Tibial artery (tissue), 4 donors: ENCODE measurements at regions not wholly inside any gene's neighbourhood (a gene's known extent, or its start where the extent isn't known, plus 50 kb on each side); places are given as distances from the start of the nearest gene placed in this dataset.
"Not testable (repeated sequence)": the region's sequence is repeated elsewhere in the genome, so short reads cannot be mapped to it uniquely, and the experiment has no call there.

Source experiments
- DNase-seq, 2 donors: peaks; one replicate each; pipeline ENCODE4 v3.0.0-alpha.2; 2019
- H3K27ac ChIP-seq, 2 donors: fragments of 200-600 bp; sonication (generic) in 1 of 2; 1 replicate in 1 of 2; 2 replicates in 1 of 2; pipeline ENCODE4 v1.5.1; 2018 to 2019; ENCODE audit warnings: mild to moderate bottlenecking in 1 of 2
- H3K27me3 ChIP-seq, 2 donors: fragments of 200-600 bp; sonication (generic) in 1 of 2; one replicate each; pipeline versions ENCODE4 v1.5.1 to v1.6.0; 2016 to 2019
- H3K36me3 ChIP-seq, 3 donors: fragments of 200-600 bp; sonication (generic) in 2 of 3; one replicate each; pipeline ENCODE4 v1.5.1; 2016 to 2019; ENCODE audit warnings: mild to moderate bottlenecking in 2 of 3
- H3K4me1 ChIP-seq, 4 donors: fragments of 200-600 bp; sonication (generic) in 2 of 4; 1 replicate in 3 of 4; 2 replicates in 1 of 4; pipeline ENCODE4 v1.5.1; 2016 to 2019
- H3K4me3 ChIP-seq, 2 donors: fragments of 200-600 bp; sonication (generic) in 1 of 2; 1 replicate in 1 of 2; 2 replicates in 1 of 2; pipeline ENCODE4 v1.5.1; 2018 to 2019; ENCODE audit warnings: mild to moderate bottlenecking in 2 of 2
- H3K9me3 ChIP-seq, 3 donors: fragments of 200-600 bp; sonication (generic) in 1 of 3; one replicate each; pipeline ENCODE4 v1.5.1; 2016 to 2019
- intact Hi-C: fragments of 100-400 bp; cut with DNase I; formaldehyde crosslinking; loops from one replicate; pipeline ENCODE4 v1.15.0; 2023; ENCODE audit warnings: low total_unique reads
- TF ChIP-seq, protein P1 (sequence below), 2 experiments: fragments of 200-600 bp in 1 of 2; fragments of 450-650 bp in 1 of 2; IDR thresholded peaks; one replicate each; pipeline ENCODE4 v1.5.1; 2017 to 2019; ENCODE audit warnings: antibody characterized with exemption in 2 of 2, mild to moderate bottlenecking in 1 of 2, moderate library complexity in 1 of 2

- TF ChIP-seq, protein P1, sequence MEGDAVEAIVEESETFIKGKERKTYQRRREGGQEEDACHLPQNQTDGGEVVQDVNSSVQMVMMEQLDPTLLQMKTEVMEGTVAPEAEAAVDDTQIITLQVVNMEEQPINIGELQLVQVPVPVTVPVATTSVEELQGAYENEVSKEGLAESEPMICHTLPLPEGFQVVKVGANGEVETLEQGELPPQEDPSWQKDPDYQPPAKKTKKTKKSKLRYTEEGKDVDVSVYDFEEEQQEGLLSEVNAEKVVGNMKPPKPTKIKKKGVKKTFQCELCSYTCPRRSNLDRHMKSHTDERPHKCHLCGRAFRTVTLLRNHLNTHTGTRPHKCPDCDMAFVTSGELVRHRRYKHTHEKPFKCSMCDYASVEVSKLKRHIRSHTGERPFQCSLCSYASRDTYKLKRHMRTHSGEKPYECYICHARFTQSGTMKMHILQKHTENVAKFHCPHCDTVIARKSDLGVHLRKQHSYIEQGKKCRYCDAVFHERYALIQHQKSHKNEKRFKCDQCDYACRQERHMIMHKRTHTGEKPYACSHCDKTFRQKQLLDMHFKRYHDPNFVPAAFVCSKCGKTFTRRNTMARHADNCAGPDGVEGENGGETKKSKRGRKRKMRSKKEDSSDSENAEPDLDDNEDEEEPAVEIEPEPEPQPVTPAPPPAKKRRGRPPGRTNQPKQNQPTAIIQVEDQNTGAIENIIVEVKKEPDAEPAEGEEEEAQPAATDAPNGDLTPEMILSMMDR (IDR thresholded peaks at IDR 0.05) = no peak
- Histone ChIP-seq H3K36me3 (no peaks in the 10 kb centered on the region), H3K9me3 (no peaks in the 10 kb centered on the region), H3K27ac (no peak overlapping the region), H3K4me1 (peaks cover 0 to 13% (median 4%) of the 10 kb centered on the region in 4 donors), H3K27me3 (no peaks in the 10 kb centered on the region), H3K4me3 (no peak overlapping the region)
- intact Hi-C loops = loop anchor here (5.0 to 10.0 kb wide), 2 partner anchors 105 to 467 kb away; no protein-coding TSS in a partner anchor
- no peak for DNase-seq
Observed at GRCh38 chr3:156040041-156040440, 80.3 kb upstream of the KCNAB1 start.

DNA sequence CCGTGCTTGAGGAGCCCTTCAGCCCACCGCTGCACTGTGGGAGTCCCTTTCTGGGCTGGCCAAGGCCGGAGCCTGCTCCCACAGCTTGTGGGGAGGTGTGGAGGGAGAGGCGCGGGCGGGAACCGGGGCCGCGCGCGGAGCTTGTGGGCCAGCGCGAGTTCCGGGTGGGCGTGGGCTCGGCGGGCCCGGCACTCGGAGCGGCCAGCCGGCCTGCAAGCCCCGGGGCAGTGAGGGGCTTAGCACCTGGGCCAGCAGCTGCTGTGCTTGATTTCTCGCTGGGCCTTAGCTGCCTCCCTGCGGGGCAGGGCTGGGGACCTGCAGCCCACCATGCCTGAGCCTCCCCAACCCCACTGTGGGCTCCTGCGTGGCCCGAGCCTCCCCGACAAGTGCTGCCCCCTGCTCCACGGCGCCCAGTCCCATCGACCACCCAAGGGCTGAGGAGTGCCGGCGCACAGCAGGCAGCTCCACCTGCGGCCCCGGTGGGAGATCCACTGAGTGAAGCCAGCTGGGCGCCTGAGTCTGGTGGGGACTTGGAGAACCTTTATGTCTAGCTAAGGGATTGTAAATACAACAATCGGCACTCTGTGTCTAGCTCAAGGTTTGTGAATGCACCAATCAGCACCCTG lies 79.0 kb upstream of the KCNAB1 start:
- peaks cover 0 to 13% (median 4%) of the 10 kb centered on the region in 4 donors for H3K4me1 ChIP-seq
- intact Hi-C loops = loop anchor here (5.0 to 10.0 kb wide), 2 partner anchors 103 to 466 kb away; no protein-coding TSS in a partner anchor
- not testable (repeated sequence) for H3K9me3 ChIP-seq, H3K27ac ChIP-seq, DNase-seq, H3K27me3 ChIP-seq, H3K4me3 ChIP-seq, H3K36me3 ChIP-seq

- intact Hi-C loops = loop anchor here (5.0 to 10.0 kb wide), 2 partner anchors 103 to 465 kb away; no protein-coding TSS in a partner anchor
- H3K36me3 ChIP-seq, H3K9me3 ChIP-seq, H3K4me3 ChIP-seq, DNase-seq, H3K27ac ChIP-seq, H3K27me3 ChIP-seq: not testable (repeated sequence)
- H3K4me1 ChIP-seq = peaks cover 0 to 13% (median 4%) of the 10 kb centered on the region in 4 donors
Observed at GRCh38 chr3:156041856-156042255, 78.5 kb upstream of the KCNAB1 start.

GRCh38 chr3:156043832-156044633 lies 76.3 kb upstream of the KCNAB1 start:
- H3K9me3 ChIP-seq, H3K27me3 ChIP-seq, H3K36me3 ChIP-seq: not testable (repeated sequence)
- TF ChIP-seq, protein P1 (IDR thresholded peaks at IDR 0.05) = peak; percentile 77 to 79
- Histone ChIP-seq H3K4me1 (peaks cover 0 to 11% (median 4%) of the 10 kb centered on the region in 4 donors), H3K27ac (peak overlapping the region; percentile 32 to 36), H3K4me3 (peak overlapping the region; percentile 24 to 35)
- DNase-seq = peak; percentile 61 to 73
- intact Hi-C loops = loop anchor here (5.0 to 10.0 kb wide), 2 partner anchors 101 to 463 kb away; no protein-coding TSS in a partner anchor

DNA sequence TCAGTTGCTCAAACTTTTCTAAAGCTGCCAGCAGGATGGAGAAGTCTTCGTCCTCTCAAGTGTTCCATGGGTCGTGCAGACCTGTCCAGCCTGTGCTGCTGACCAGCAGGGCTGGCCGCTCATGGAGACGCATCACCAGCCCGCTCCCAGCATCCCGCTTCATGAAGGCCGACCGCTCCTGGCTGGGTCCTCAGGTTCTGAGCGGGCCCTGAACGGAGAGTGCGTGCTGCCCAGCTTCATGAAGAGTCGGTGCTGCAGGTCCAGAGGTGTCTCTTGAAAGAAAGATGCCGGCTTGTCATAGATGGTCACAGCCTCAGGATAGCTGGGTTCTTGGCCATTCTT lies 75.8 kb upstream of the KCNAB1 start:
- Histone ChIP-seq H3K9me3 (no peaks in the 10 kb centered on the region), H3K4me3 (no peak overlapping the region), H3K36me3 (no peaks in the 10 kb centered on the region), H3K4me1 (peaks cover 0 to 7% (median 3%) of the 10 kb centered on the region in 4 donors), H3K27ac (peak overlapping the region in 1 of 2 donors; percentile 32), H3K27me3 (no peaks in the 10 kb centered on the region)
- DNase-seq = no peak
- TF ChIP-seq, protein P1 (IDR thresholded peaks at IDR 0.05) = no peak
- intact Hi-C loops = loop anchor here (5.0 to 10.0 kb wide), 2 partner anchors 100 to 463 kb away; no protein-coding TSS in a partner anchor

GRCh38 chr3:156048483-156048882 lies 71.9 kb upstream of the KCNAB1 start:
- H3K27me3 ChIP-seq, H3K4me3 ChIP-seq, H3K4me1 ChIP-seq, H3K27ac ChIP-seq, H3K36me3 ChIP-seq, H3K9me3 ChIP-seq, DNase-seq: not testable (repeated sequence)
- intact Hi-C loops = loop anchor here (10.0 kb wide), 1 partner anchor 96 kb away; no protein-coding TSS in a partner anchor

- Histone ChIP-seq H3K27ac (no peak overlapping the region), H3K4me3 (no peak overlapping the region), H3K9me3 (no peaks in the 10 kb centered on the region), H3K4me1 (no peaks in the 10 kb centered on the region), H3K36me3 (no peaks in the 10 kb centered on the region), H3K27me3 (no peaks in the 10 kb centered on the region)
- intact Hi-C loops = no loop called here
- DNase-seq = no peak
- TF ChIP-seq, protein P1 (IDR thresholded peaks at IDR 0.05) = no peak
Observed at GRCh38 chr3:156050918-156051317, 69.5 kb upstream of the KCNAB1 start.
